GM18861 (cell line): ENCODE measurements at regions not wholly inside any gene's neighbourhood (a gene's known extent, or its start where the extent isn't known, plus 50 kb on each side); places are given as distances from the start of the nearest gene placed in this dataset.
A peak's percentile ranks its signal among the peaks of the same experiment; 100 is the strongest.

Experiments
- ATAC-seq: cut with Tn5 transposase; IDR thresholded peaks from one replicate; pipeline ENCODE4 v1.9.1; 2021; ENCODE audit not compliant: unreplicated experiment

- ATAC-seq = no peak
Observed at GRCh38 chr6:167049275-167049674, 50.1 kb downstream of the CEP43 start.

GRCh38 chr6:167050903-167051302 is 51.7 kb downstream of the CEP43 start:
- ATAC-seq = no peak

- ATAC-seq = no peak
Observed at GRCh38 chr6:167053895-167054530, 54.8 kb downstream of the CEP43 start.

DNA sequence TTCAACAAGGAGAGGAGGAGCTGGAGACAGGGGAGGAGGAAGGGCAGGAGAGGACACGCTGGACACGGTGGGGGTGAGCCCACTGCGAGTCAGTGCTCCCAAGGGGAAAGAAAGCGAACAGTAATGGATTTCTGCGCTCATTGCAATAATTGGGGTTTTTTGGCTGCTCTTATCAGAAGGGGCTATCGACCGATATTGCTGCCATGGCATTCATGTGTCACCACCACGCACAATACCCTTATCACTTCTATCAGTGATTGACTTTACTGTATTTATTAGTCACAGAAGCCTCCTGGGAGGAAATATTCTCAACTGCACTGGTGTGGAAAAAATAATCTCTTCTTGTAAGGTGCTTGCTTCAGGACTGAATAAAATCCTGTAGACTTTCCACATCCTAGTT is 55.8 kb downstream of the CEP43 start:
- no peak for ATAC-seq

GRCh38 chr6:167056370-167056769 is 57.2 kb downstream of the CEP43 start:
- peak; percentile 97 for ATAC-seq

DNA sequence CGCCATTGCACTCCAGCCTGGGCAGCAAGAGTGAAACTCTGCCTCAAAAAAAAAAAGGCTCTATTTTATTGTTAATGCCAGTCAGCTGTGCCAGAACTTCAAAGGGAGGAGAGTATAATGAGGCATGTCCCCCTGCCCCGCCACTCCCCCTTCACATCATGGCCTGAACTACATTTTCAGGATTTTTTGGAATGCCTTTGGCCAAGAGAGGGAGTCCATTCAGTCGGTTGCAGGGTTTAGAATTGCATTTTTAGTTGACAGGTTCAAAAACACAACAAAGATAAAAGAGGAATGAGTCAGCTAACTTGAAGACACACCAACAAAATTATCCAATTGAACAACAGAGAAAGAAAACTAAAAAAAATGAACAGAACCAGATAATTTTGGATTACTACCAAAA is 59.1 kb downstream of the CEP43 start:
- ATAC-seq = no peak
